ENCODE measurements at regions not wholly inside any gene's neighbourhood (a gene's known extent, or its start where the extent isn't known, plus 50 kb on each side); places are given as distances from the start of the nearest gene placed in this dataset.

DNA sequence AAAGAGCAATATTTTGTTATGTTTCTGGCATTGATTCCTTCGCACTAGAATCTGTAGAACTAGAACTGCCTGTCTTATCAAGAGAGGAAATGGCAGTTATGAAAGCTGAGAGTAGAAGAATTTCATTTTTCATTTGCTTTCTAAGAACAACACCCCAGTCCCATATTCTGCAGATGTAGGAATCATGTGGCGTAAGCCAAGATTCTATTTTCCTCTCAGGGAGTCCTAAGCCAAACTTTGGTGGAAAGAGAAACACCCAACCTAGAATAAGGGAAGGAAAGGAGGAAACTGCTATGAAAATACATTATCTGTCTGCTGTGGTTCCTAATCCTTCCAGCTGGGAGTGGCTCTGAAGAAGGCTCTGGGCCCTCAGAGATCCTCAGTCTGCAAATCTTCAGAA, 1176.9 kb upstream of the C9orf72 start:
- Histone ChIP-seq H3K27ac (ENCODE audit: extremely low read length, insufficient read depth, low read length) (no peak overlapping the region), H3K4me2 (ENCODE audit: low read depth, low read length) (no peak overlapping the region), H2AFZ (ENCODE audit: low read length) (no peak overlapping the region), H3K79me2 (ENCODE audit: insufficient read depth, low read length) (no peaks in the 10 kb centered on the region), H3K9ac (ENCODE audit: insufficient read depth, low read depth, low read length) (no peak overlapping the region), H3K4me3 (replicated peaks in 1 of 3; ENCODE audit: insufficient read depth in 1 of 3, low read depth in 2 of 3, low read length in 3 of 3) (no peak overlapping the region), H3K36me3 (replicated peaks in 1 of 2; ENCODE audit: control insufficient read depth in 1 of 2, insufficient read depth in 2 of 2, low read length in 2 of 2) (no peaks in the 10 kb centered on the region), H3K27me3 (ENCODE audit: control insufficient read depth in 1 of 2, insufficient read depth in 2 of 2, low read length in 2 of 2) (no peaks in the 10 kb centered on the region), H4K20me1 (ENCODE audit: insufficient read depth, low read length) (no peaks in the 10 kb centered on the region), H3K9me3 (ENCODE audit: low read length) (no peaks in the 10 kb centered on the region), H3K4me1 (ENCODE audit: insufficient read depth, low read length) (no peaks in the 10 kb centered on the region)
- BruUV-seq (replicated peaks) = no TSS peak
- WGBS (ENCODE audit: low lambda C conversion rate) = 23% methylated on average over 2 of the region's 2 CpGs
- intact Hi-C loops (cut with micrococcal nuclease; ENCODE audit: unreplicated experiment) = no loop called here
- in situ Hi-C loops (cut with HindIII; ENCODE audit: extremely low pct_ligation_motif_present, low pct_unique_long_range_greater_than_20kb) = no loop called here
- CTCF ChIA-PET (ENCODE audit: low intra/inter-chr PET ratio, low total read pairs) = no interaction called here
- no peak for DNase-seq (ENCODE audit: low spot score)
- POLR2A ChIA-PET = no interaction called here
- no peak for FAIRE-seq
- ATAC-seq = no peak
- TF ChIP-seq CBX2 (IDR thresholded peaks at IDR 0.05; ENCODE audit: low read depth, low read length) = no peak
- no peak for TF ChIP-seq CBX2 (CRISPR knock-in tag; IDR thresholded peaks at IDR 0.05; ENCODE audit: low read depth)
- no peak for TF ChIP-seq ZNF570 (CRISPR knock-in tag; IDR thresholded peaks at IDR 0.05; ENCODE audit: borderline replicate concordance)
- TF ChIP-seq ZNF598 (CRISPR knock-in tag; IDR thresholded peaks at IDR 0.05; ENCODE audit: borderline replicate concordance) = no peak
- TF ChIP-seq ZNF501 (CRISPR knock-in tag; IDR thresholded peaks at IDR 0.05) = no peak
- TF ChIP-seq ZNF510 (CRISPR knock-in tag; IDR thresholded peaks at IDR 0.05; ENCODE audit: low read depth) = no peak
- no peak for TF ChIP-seq MTF2 (CRISPR knock-in tag; IDR thresholded peaks at IDR 0.05; ENCODE audit: borderline replicate concordance)
- TF ChIP-seq ZNF207 (IDR thresholded peaks at IDR 0.05; ENCODE audit: borderline replicate concordance) = no peak
- TF ChIP-seq, protein P1, sequence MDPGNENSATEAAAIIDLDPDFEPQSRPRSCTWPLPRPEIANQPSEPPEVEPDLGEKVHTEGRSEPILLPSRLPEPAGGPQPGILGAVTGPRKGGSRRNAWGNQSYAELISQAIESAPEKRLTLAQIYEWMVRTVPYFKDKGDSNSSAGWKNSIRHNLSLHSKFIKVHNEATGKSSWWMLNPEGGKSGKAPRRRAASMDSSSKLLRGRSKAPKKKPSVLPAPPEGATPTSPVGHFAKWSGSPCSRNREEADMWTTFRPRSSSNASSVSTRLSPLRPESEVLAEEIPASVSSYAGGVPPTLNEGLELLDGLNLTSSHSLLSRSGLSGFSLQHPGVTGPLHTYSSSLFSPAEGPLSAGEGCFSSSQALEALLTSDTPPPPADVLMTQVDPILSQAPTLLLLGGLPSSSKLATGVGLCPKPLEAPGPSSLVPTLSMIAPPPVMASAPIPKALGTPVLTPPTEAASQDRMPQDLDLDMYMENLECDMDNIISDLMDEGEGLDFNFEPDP (CRISPR knock-in tag; conservative IDR thresholded peaks at IDR 0.05) = no peak
- no peak for TF ChIP-seq ZNF232 (CRISPR knock-in tag; IDR thresholded peaks at IDR 0.05; ENCODE audit: borderline replicate concordance)
- TF ChIP-seq ATF7-NPFF (CRISPR knock-in tag; IDR thresholded peaks at IDR 0.05; ENCODE audit: low read depth) = no peak
- TF ChIP-seq, protein P2, sequence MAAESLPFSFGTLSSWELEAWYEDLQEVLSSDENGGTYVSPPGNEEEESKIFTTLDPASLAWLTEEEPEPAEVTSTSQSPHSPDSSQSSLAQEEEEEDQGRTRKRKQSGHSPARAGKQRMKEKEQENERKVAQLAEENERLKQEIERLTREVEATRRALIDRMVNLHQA (CRISPR knock-in tag; IDR thresholded peaks at IDR 0.05) = no peak
- no peak for TF ChIP-seq PPARG (CRISPR knock-in tag; conservative IDR thresholded peaks at IDR 0.05)
- no peak for TF ChIP-seq ZNF276 (CRISPR knock-in tag; IDR thresholded peaks at IDR 0.05; ENCODE audit: low read depth)
- no peak for TF ChIP-seq CCAR2 (optimal IDR thresholded peaks at IDR 0.05; ENCODE audit: low read depth, low read length)
- TF ChIP-seq NR2F2 (IDR thresholded peaks at IDR 0.05; ENCODE audit: borderline replicate concordance, low read depth) = no peak
- no peak for TF ChIP-seq ZBTB1 (CRISPR knock-in tag; IDR thresholded peaks at IDR 0.05; ENCODE audit: borderline replicate concordance)
- TF ChIP-seq RERE (CRISPR knock-in tag; IDR thresholded peaks at IDR 0.05; ENCODE audit: low read depth) = no peak
